ENCODE measurements at regions not wholly inside any gene's neighbourhood (a gene's known extent, or its start where the extent isn't known, plus 50 kb on each side); places are given as distances from the start of the nearest gene placed in this dataset.

- no peak for TF ChIP-seq POLR2A (IDR thresholded peaks at IDR 0.05; ENCODE audit: borderline replicate concordance, extremely low read depth, insufficient read depth, insufficient read length)
- TF ChIP-seq, protein P1, sequence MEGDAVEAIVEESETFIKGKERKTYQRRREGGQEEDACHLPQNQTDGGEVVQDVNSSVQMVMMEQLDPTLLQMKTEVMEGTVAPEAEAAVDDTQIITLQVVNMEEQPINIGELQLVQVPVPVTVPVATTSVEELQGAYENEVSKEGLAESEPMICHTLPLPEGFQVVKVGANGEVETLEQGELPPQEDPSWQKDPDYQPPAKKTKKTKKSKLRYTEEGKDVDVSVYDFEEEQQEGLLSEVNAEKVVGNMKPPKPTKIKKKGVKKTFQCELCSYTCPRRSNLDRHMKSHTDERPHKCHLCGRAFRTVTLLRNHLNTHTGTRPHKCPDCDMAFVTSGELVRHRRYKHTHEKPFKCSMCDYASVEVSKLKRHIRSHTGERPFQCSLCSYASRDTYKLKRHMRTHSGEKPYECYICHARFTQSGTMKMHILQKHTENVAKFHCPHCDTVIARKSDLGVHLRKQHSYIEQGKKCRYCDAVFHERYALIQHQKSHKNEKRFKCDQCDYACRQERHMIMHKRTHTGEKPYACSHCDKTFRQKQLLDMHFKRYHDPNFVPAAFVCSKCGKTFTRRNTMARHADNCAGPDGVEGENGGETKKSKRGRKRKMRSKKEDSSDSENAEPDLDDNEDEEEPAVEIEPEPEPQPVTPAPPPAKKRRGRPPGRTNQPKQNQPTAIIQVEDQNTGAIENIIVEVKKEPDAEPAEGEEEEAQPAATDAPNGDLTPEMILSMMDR (IDR thresholded peaks at IDR 0.05 in 2 of 3, conservative IDR thresholded peaks at IDR 0.05 in 1 of 3; ENCODE audit: borderline replicate concordance in 1 of 3, insufficient read depth in 1 of 3, low read depth in 2 of 3, low read length in 2 of 3), result no peak
- TF ChIP-seq JUND (IDR thresholded peaks at IDR 0.05), result no peak
- TF ChIP-seq RAD21 (IDR thresholded peaks at IDR 0.05; ENCODE audit: low read depth), result no peak
- no peak for TF ChIP-seq TCF7L2 (IDR thresholded peaks at IDR 0.05; ENCODE audit: borderline replicate concordance, extremely low read depth, insufficient read depth, insufficient read length)
- TF ChIP-seq MAX (IDR thresholded peaks at IDR 0.05), result no peak
- no peak for TF ChIP-seq REST (IDR thresholded peaks at IDR 0.05; ENCODE audit: low read depth)
- TF ChIP-seq ELF1 (IDR thresholded peaks at IDR 0.05; ENCODE audit: borderline replicate concordance, low read depth), result no peak
- no peak for TF ChIP-seq EGR1 (IDR thresholded peaks at IDR 0.05; ENCODE audit: low read depth)
- TF ChIP-seq ZNF274 (IDR thresholded peaks at IDR 0.05; ENCODE audit: low read depth, low read length), result no peak
- no peak for TF ChIP-seq SP1 (IDR thresholded peaks at IDR 0.05; ENCODE audit: low read depth)
Measured at GRCh38 chr5:74991522-74991921, 60.8 kb downstream of the GCNT4 start.
